Mesendoderm (in vitro differentiated cells): ENCODE measurements at regions not wholly inside any gene's neighbourhood (a gene's known extent, or its start where the extent isn't known, plus 50 kb on each side); places are given as distances from the start of the nearest gene placed in this dataset.
"Not testable (repeated sequence)": the region's sequence is repeated elsewhere in the genome, so short reads cannot be mapped to it uniquely, and the experiment has no call there.

Experiments used
- DNase-seq: peaks from one replicate; pipeline ENCODE4 v3.0.0; 2013
- H2AK5ac ChIP-seq: 2 replicates; pipeline ENCODE4 v1.6.1; 2013; ENCODE audit warnings: low read length, inconsistent platforms
- H2BK120ac ChIP-seq: 2 replicates; pipeline ENCODE4 v1.6.1; 2013; ENCODE audit warnings: low read depth, mild to moderate bottlenecking, low read length, moderate library complexity, mixed read lengths
- H2BK15ac ChIP-seq: replicated peaks from 2 replicates; pipeline ENCODE4 v1.6.1; 2013; ENCODE audit warnings: low read depth, mild to moderate bottlenecking, moderate library complexity
- H2BK5ac ChIP-seq: 2 replicates; pipeline ENCODE4 v1.6.1; 2013; ENCODE audit warnings: low read length, inconsistent platforms
- H3K18ac ChIP-seq: 2 replicates; pipeline ENCODE4 v1.6.1; 2013; ENCODE audit warnings: mild to moderate bottlenecking, low read length, mixed read lengths
- H3K23ac ChIP-seq: one replicate; pipeline ENCODE4 v1.6.1; 2013; ENCODE audit warnings: low read length
- H3K27ac ChIP-seq: 2 replicates; pipeline ENCODE4 v1.5.1; 2013; ENCODE audit warnings: low read depth, mild to moderate bottlenecking, inconsistent platforms, low read length, moderate library complexity
- H3K27me3 ChIP-seq: 2 replicates; pipeline ENCODE4 v1.6.1; 2013; ENCODE audit warnings: low read length, control low read depth, mild to moderate bottlenecking, inconsistent platforms; ENCODE audit not compliant: insufficient read depth, poor library complexity
- H3K36me3 ChIP-seq: 2 replicates; pipeline ENCODE4 v1.6.1; 2013; ENCODE audit warnings: low read length, inconsistent platforms; ENCODE audit not compliant: control insufficient read depth, insufficient read depth
- H3K4ac ChIP-seq: one replicate; pipeline ENCODE4 v1.6.1; 2013; ENCODE audit warnings: low read depth, mild to moderate bottlenecking, low read length, moderate library complexity
- H3K4me1 ChIP-seq: 2 replicates; pipeline ENCODE4 v1.6.1; 2013; ENCODE audit warnings: low read depth, low read length, inconsistent platforms; ENCODE audit not compliant: control insufficient read depth
- H3K4me2 ChIP-seq: 2 replicates; pipeline ENCODE4 v1.6.1; 2013; ENCODE audit warnings: low read length
- H3K4me3 ChIP-seq: 2 replicates; pipeline ENCODE4 v1.5.1; 2013; ENCODE audit warnings: mild to moderate bottlenecking, low read length
- H3K56ac ChIP-seq: one replicate; pipeline ENCODE4 v1.6.1; 2013; ENCODE audit warnings: low read length
- H3K79me1 ChIP-seq: 2 replicates; pipeline ENCODE4 v1.6.1; 2013; ENCODE audit warnings: low read length, inconsistent platforms
- H3K79me2 ChIP-seq: 2 replicates; pipeline ENCODE4 v1.6.1; 2013; ENCODE audit warnings: mild to moderate bottlenecking, low read length; ENCODE audit not compliant: control insufficient read depth, insufficient read depth
- H3K9ac ChIP-seq: 2 replicates; pipeline ENCODE4 v1.6.1; 2013; ENCODE audit warnings: low read length, inconsistent platforms
- H4K5ac ChIP-seq: one replicate; pipeline ENCODE4 v1.6.1; 2013; ENCODE audit warnings: low read length
- H4K8ac ChIP-seq: one replicate; pipeline ENCODE4 v1.6.1; 2013; ENCODE audit warnings: low read depth, mild to moderate bottlenecking, control low read depth, low read length, moderate library complexity
- WGBS: extraction: QIAGEN DNeasy Blood & Tissue Kit; methylation state at CpG from one replicate; pipeline ENCODE4 v1.1.7; 2013; ENCODE audit warnings: low lambda C conversion rate, missing lambda C conversion rate; ENCODE audit not compliant: insufficient coverage; ENCODE audit errors: extremely low coverage; 5-methylcytosine and 5-hydroxymethylcytosine counted together

GRCh38 chr1:29685387-29685786 is 449.1 kb downstream of the PTPRU start:
- Histone ChIP-seq H2BK120ac (no peak overlapping the region), H2BK5ac (no peak overlapping the region), H3K27ac (no peak overlapping the region), H3K79me2 (no peaks in the 10 kb centered on the region), H3K18ac (no peak overlapping the region), H3K56ac (no peak overlapping the region), H3K23ac (no peak overlapping the region), H3K27me3 (no peaks in the 10 kb centered on the region), H3K36me3 (no peaks in the 10 kb centered on the region), H3K4me1 (peaks cover 2% of the 10 kb centered on the region), H4K8ac (no peak overlapping the region), H3K4me2 (no peak overlapping the region), H3K9ac (no peak overlapping the region), H3K4ac (no peak overlapping the region), H2BK15ac (no peak overlapping the region), H4K5ac (no peak overlapping the region), H3K4me3 (no peak overlapping the region), H2AK5ac (no peak overlapping the region), H3K79me1 (no peaks in the 10 kb centered on the region)
- no peak for DNase-seq
- WGBS = no CpG with 5 or more reads among the region's 3 CpGs

- Histone ChIP-seq H3K79me1 (no peaks in the 10 kb centered on the region), H3K4ac (no peak overlapping the region), H3K27ac (no peak overlapping the region), H3K79me2 (no peaks in the 10 kb centered on the region), H4K8ac (no peak overlapping the region), H3K4me2 (no peak overlapping the region), H2AK5ac (no peak overlapping the region), H3K23ac (no peak overlapping the region), H3K4me1 (peaks cover 2% of the 10 kb centered on the region), H3K4me3 (no peak overlapping the region), H3K27me3 (no peaks in the 10 kb centered on the region), H3K36me3 (no peaks in the 10 kb centered on the region), H2BK15ac (no peak overlapping the region), H3K9ac (no peak overlapping the region), H3K56ac (no peak overlapping the region), H4K5ac (no peak overlapping the region), H2BK5ac (no peak overlapping the region), H2BK120ac (no peak overlapping the region), H3K18ac (no peak overlapping the region)
- no CpG with 5 or more reads among the region's 8 CpGs for whole genome bisulfite sequencing
- no peak for DNase-seq
Observed at GRCh38 chr1:29684141-29684540, 447.8 kb downstream of the PTPRU start.

- H4K5ac ChIP-seq = no peak overlapping the region
- H3K18ac ChIP-seq = no peak overlapping the region
- H2BK5ac ChIP-seq = no peak overlapping the region
- no peaks in the 10 kb centered on the region for H3K36me3 ChIP-seq
- H3K4me1 ChIP-seq = no peaks in the 10 kb centered on the region
- no peak overlapping the region for H3K56ac ChIP-seq
- no peak overlapping the region for H2BK120ac ChIP-seq
- no peak overlapping the region for H4K8ac ChIP-seq
- no peak overlapping the region for H3K27ac ChIP-seq
- H3K79me2 ChIP-seq = no peaks in the 10 kb centered on the region
- H3K4me2 ChIP-seq = no peak overlapping the region
- DNase-seq = no peak
- H3K4ac ChIP-seq = no peak overlapping the region
- no peaks in the 10 kb centered on the region for H3K27me3 ChIP-seq
- H3K9ac ChIP-seq = no peak overlapping the region
- H2AK5ac ChIP-seq = no peak overlapping the region
- no peak overlapping the region for H3K4me3 ChIP-seq
- H2BK15ac ChIP-seq = no peak overlapping the region
- no peaks in the 10 kb centered on the region for H3K79me1 ChIP-seq
- no peak overlapping the region for H3K23ac ChIP-seq
- no CpG with 5 or more reads among the region's 5 CpGs for WGBS
Observed at GRCh38 chr1:29683472-29683871, 447.1 kb downstream of the PTPRU start.

GRCh38 chr1:29682919-29683295 is 446.6 kb downstream of the PTPRU start:
- WGBS = no CpG with 5 or more reads among the region's 3 CpGs
- H4K8ac ChIP-seq = no peak overlapping the region
- no peak overlapping the region for H2BK5ac ChIP-seq
- no peaks in the 10 kb centered on the region for H3K4me1 ChIP-seq
- no peak overlapping the region for H3K27ac ChIP-seq
- H2AK5ac ChIP-seq = no peak overlapping the region
- no peak overlapping the region for H4K5ac ChIP-seq
- no peaks in the 10 kb centered on the region for H3K79me1 ChIP-seq
- no peaks in the 10 kb centered on the region for H3K36me3 ChIP-seq
- H2BK120ac ChIP-seq = no peak overlapping the region
- no peak overlapping the region for H3K4ac ChIP-seq
- no peak overlapping the region for H3K4me2 ChIP-seq
- no peak overlapping the region for H2BK15ac ChIP-seq
- H3K79me2 ChIP-seq = no peaks in the 10 kb centered on the region
- no peaks in the 10 kb centered on the region for H3K27me3 ChIP-seq
- H3K23ac ChIP-seq = no peak overlapping the region
- no peak overlapping the region for H3K56ac ChIP-seq
- H3K18ac ChIP-seq = no peak overlapping the region
- no peak overlapping the region for H3K4me3 ChIP-seq
- DNase-seq = no peak
- H3K9ac ChIP-seq = no peak overlapping the region

- H2AK5ac ChIP-seq = no peak overlapping the region
- no peaks in the 10 kb centered on the region for H3K79me1 ChIP-seq
- H3K56ac ChIP-seq = no peak overlapping the region
- no peak overlapping the region for H4K5ac ChIP-seq
- H3K27me3 ChIP-seq = no peaks in the 10 kb centered on the region
- no peak overlapping the region for H2BK5ac ChIP-seq
- H2BK15ac ChIP-seq = no peak overlapping the region
- H3K23ac ChIP-seq = no peak overlapping the region
- H3K4me1 ChIP-seq = no peaks in the 10 kb centered on the region
- no peak overlapping the region for H3K9ac ChIP-seq
- no peak overlapping the region for H3K18ac ChIP-seq
- no CpG with 5 or more reads among the region's 10 CpGs for WGBS
- H3K4me3 ChIP-seq = no peak overlapping the region
- no peaks in the 10 kb centered on the region for H3K36me3 ChIP-seq
- DNase-seq = no peak
- H3K4me2 ChIP-seq = no peak overlapping the region
- no peak overlapping the region for H3K4ac ChIP-seq
- no peaks in the 10 kb centered on the region for H3K79me2 ChIP-seq
- no peak overlapping the region for H2BK120ac ChIP-seq
- no peak overlapping the region for H4K8ac ChIP-seq
- no peak overlapping the region for H3K27ac ChIP-seq
Observed at GRCh38 chr1:29682171-29682918, 446.0 kb downstream of the PTPRU start.

- H3K27ac ChIP-seq, DNase-seq, H2BK15ac ChIP-seq, H3K4me3 ChIP-seq, H4K5ac ChIP-seq, H3K4ac ChIP-seq, H3K56ac ChIP-seq, H4K8ac ChIP-seq, H3K36me3 ChIP-seq, H3K4me1 ChIP-seq, H2AK5ac ChIP-seq, H3K18ac ChIP-seq, H3K23ac ChIP-seq, H3K9ac ChIP-seq, H2BK5ac ChIP-seq, H3K27me3 ChIP-seq, H3K79me2 ChIP-seq, H3K79me1 ChIP-seq, H2BK120ac ChIP-seq, H3K4me2 ChIP-seq: not testable (repeated sequence)
- no CpG with 5 or more reads among the region's 6 CpGs for WGBS
Observed at GRCh38 chr1:29681416-29681815, 445.1 kb downstream of the PTPRU start.
